ENCODE measurements at regions not wholly inside any gene's neighbourhood (a gene's known extent, or its start where the extent isn't known, plus 50 kb on each side); places are given as distances from the start of the nearest gene placed in this dataset.
A peak's percentile ranks its signal among the peaks of the same experiment; 100 is the strongest.

GRCh38 chr2:2887772-2888387 lies 489.7 kb downstream of the EIPR1 start:
- H3K27ac Mint-ChIP-seq, result no peak overlapping the region
- no peak overlapping the region for H3K9ac ChIP-seq
- peaks cover 11% of the 10 kb centered on the region for H3K4me1 Mint-ChIP-seq
- H3F3A ChIP-seq (ENCODE audit: low read depth), result no peaks in the 10 kb centered on the region
- no peak overlapping the region for H3K4me3 ChIP-seq
- peaks cover under 1% of the 10 kb centered on the region for H3K27me3 Mint-ChIP-seq (ENCODE audit: insufficient read depth, low read depth)
- no peak overlapping the region for H3K4me3 Mint-ChIP-seq
- H2AFZ ChIP-seq (replicated peaks), result no peak overlapping the region
- no peaks in the 10 kb centered on the region for H3K27me3 ChIP-seq
- no peak for TF ChIP-seq CTCF (IDR thresholded peaks at IDR 0.05)
- TF ChIP-seq EZH2 (IDR thresholded peaks at IDR 0.05), result no peak
- TF ChIP-seq EZH2phosphoT487 (IDR thresholded peaks at IDR 0.05), result no peak
- H4K20me1 ChIP-seq (ENCODE audit: low read depth), result no peaks in the 10 kb centered on the region
- H3K4me2 ChIP-seq, result no peak overlapping the region
- no peak overlapping the region for H3K27ac ChIP-seq
- no peaks in the 10 kb centered on the region for H3K36me3 Mint-ChIP-seq
- H3K36me3 ChIP-seq, result no peaks in the 10 kb centered on the region
- H3K9me3 Mint-ChIP-seq, result peaks cover 8% of the 10 kb centered on the region
- DNase-seq (ENCODE audit: low spot score), result no peak
- H3K4me1 ChIP-seq, result no peaks in the 10 kb centered on the region
- no peaks in the 10 kb centered on the region for H3K79me2 ChIP-seq (ENCODE audit: low read depth)
- peaks cover 2% of the 10 kb centered on the region for H3K9me3 ChIP-seq (ENCODE audit: low read depth)

GRCh38 chr2:2886922-2887321 lies 490.7 kb downstream of the EIPR1 start:
- Histone ChIP-seq H2AFZ (replicated peaks) (peak overlapping the region; percentile 50), H3K4me1 (no peaks in the 10 kb centered on the region), H3K9ac (no peak overlapping the region), H3K9me3 (ENCODE audit: low read depth) (peaks cover 7% of the 10 kb centered on the region), H3K4me3 (no peak overlapping the region), H3K79me2 (ENCODE audit: low read depth) (no peaks in the 10 kb centered on the region), H3K27ac (no peak overlapping the region), H3K4me2 (no peak overlapping the region), H3K36me3 (no peaks in the 10 kb centered on the region), H3F3A (ENCODE audit: low read depth) (no peaks in the 10 kb centered on the region), H4K20me1 (ENCODE audit: low read depth) (no peaks in the 10 kb centered on the region), H3K27me3 (no peaks in the 10 kb centered on the region)
- H3K27me3 Mint-ChIP-seq (ENCODE audit: insufficient read depth, low read depth), result no peaks in the 10 kb centered on the region
- H3K4me1 Mint-ChIP-seq, result peaks cover 6% of the 10 kb centered on the region
- H3K4me3 Mint-ChIP-seq, result no peak overlapping the region
- no peak for TF ChIP-seq CTCF (IDR thresholded peaks at IDR 0.05)
- TF ChIP-seq EZH2phosphoT487 (IDR thresholded peaks at IDR 0.05), result no peak
- no peak for TF ChIP-seq EZH2 (IDR thresholded peaks at IDR 0.05)
- H3K27ac Mint-ChIP-seq, result no peak overlapping the region
- no peaks in the 10 kb centered on the region for H3K36me3 Mint-ChIP-seq
- DNase-seq (ENCODE audit: low spot score), result no peak
- H3K9me3 Mint-ChIP-seq, result peaks cover 16% of the 10 kb centered on the region

GRCh38 chr2:2881499-2881898 lies 496.1 kb downstream of the EIPR1 start:
- Histone ChIP-seq H3K9ac (no peak overlapping the region), H3K4me2 (no peak overlapping the region), H3K9me3 (ENCODE audit: low read depth) (peaks cover 7% of the 10 kb centered on the region), H3K27me3 (no peaks in the 10 kb centered on the region), H3K36me3 (no peaks in the 10 kb centered on the region), H3K79me2 (ENCODE audit: low read depth) (no peaks in the 10 kb centered on the region), H3K27ac (no peak overlapping the region), H3K4me3 (no peak overlapping the region), H3F3A (ENCODE audit: low read depth) (no peaks in the 10 kb centered on the region), H3K4me1 (no peaks in the 10 kb centered on the region), H4K20me1 (ENCODE audit: low read depth) (no peaks in the 10 kb centered on the region), H2AFZ (replicated peaks) (no peak overlapping the region)
- H3K36me3 Mint-ChIP-seq, result no peaks in the 10 kb centered on the region
- peaks cover 32% of the 10 kb centered on the region for H3K4me1 Mint-ChIP-seq
- no peak overlapping the region for H3K27ac Mint-ChIP-seq
- no peak overlapping the region for H3K4me3 Mint-ChIP-seq
- H3K27me3 Mint-ChIP-seq (ENCODE audit: insufficient read depth, low read depth), result peaks cover 3% of the 10 kb centered on the region
- TF ChIP-seq CTCF (IDR thresholded peaks at IDR 0.05), result no peak
- TF ChIP-seq EZH2 (IDR thresholded peaks at IDR 0.05), result no peak
- TF ChIP-seq EZH2phosphoT487 (IDR thresholded peaks at IDR 0.05), result no peak
- no peak for DNase-seq (ENCODE audit: low spot score)
- H3K9me3 Mint-ChIP-seq, result peaks cover 33% of the 10 kb centered on the region
